ENCODE measurements at regions not wholly inside any gene's neighbourhood (a gene's known extent, or its start where the extent isn't known, plus 50 kb on each side); places are given as distances from the start of the nearest gene placed in this dataset.

DNA sequence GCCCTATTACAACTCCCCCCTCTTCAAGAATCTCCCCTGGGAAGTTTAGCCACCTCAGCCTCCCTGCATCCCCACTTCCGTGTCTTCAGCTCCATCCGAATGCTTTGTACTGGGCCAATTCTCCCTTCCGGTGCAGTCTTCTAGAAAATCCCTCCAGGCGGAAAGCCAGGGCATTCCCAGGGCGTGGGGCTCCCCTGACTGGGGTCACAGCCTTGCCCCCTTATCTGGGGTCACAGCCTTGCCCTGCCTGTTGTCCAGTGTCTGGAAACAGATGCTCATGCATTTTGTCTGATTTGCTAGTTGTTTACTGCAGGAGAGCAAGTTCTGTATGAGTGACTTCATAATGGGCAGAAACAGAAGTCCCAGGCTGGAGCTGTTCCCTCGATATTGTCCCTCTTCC is 112.5 kb upstream of the TCERG1L start:
- CTCF ChIA-PET, result no interaction called here

DNA sequence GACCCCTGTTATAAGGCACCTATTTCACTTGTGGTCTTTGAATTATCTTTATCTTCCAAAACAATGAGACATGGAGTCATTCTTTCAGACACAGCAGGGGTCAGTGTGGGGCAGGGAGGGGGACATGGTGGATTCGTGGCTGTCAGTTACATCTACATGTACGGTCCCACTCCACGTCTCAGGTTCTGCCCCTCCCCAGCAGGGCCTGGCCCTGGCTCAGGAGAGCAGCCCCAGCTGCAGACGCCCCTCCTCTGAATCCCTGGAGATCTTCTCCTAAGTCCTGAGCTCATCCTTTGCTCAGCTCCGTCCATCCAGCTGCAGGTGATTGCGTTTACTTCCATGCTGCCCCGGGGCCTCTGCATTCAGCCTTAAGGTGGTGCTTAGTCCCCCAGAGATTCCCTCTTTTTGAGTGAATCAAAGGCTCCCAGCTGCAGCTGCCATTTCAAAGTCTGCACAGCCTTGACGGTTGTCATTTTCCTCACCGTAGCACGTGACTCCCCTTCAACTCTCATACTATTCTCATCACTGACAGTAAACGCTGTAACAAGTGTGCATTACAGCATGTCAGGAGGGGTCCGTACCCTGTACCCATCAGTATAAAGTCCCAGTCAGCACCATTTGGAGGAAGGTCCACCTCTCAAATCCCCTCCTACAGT is 113.4 kb upstream of the TCERG1L start:
- no peaks in the 10 kb centered on the region for H3K36me3 Mint-ChIP-seq
- H3K9me3 Mint-ChIP-seq, result peaks cover 0 to 1% (median 0%) of the 10 kb centered on the region in 11 donors
- Histone ChIP-seq H3K4me1 (ENCODE audit: control insufficient read depth in 2 of 2, insufficient read depth in 2 of 2, low read length in 2 of 2) (no peaks in the 10 kb centered on the region), H3K27ac (ENCODE audit: low read depth, low read length) (no peak overlapping the region), H3K9me3 (ENCODE audit: control insufficient read depth in 2 of 3, low read length in 3 of 3) (no peaks in the 10 kb centered on the region), H3K4me3 (ENCODE audit: low read length) (no peak overlapping the region), H3K27me3 (ENCODE audit: control insufficient read depth in 2 of 2, insufficient read depth in 2 of 2, low read length in 2 of 2) (no peaks in the 10 kb centered on the region), H3K36me3 (ENCODE audit: control insufficient read depth in 2 of 3, insufficient read depth in 3 of 3, low read length in 3 of 3) (no peaks in the 10 kb centered on the region)
- ChIA-PET CTCF (no interaction called here), POLR2A (no interaction called here)
- no peak for DNase-seq
- ATAC-seq, result no peak
- no peak overlapping the region for H3K27ac Mint-ChIP-seq
- H3K27me3 Mint-ChIP-seq, result peaks cover 0 to 21% (median 12%) of the 10 kb centered on the region in 5 donors
- H3K4me3 Mint-ChIP-seq, result no peak overlapping the region
- H3K4me1 Mint-ChIP-seq, result peaks cover 0 to 2% (median 0%) of the 10 kb centered on the region in 7 donors
- intact Hi-C loops (cut with micrococcal nuclease), result no loop called here

More for the DNA sequence above, 112.5 kb upstream of the TCERG1L start:
- Histone ChIP-seq H3K27me3 (ENCODE audit: control insufficient read depth in 2 of 2, insufficient read depth in 2 of 2, low read length in 2 of 2) (no peaks in the 10 kb centered on the region), H3K4me3 (ENCODE audit: low read length) (no peak overlapping the region), H3K9me3 (ENCODE audit: control insufficient read depth in 2 of 3, low read length in 3 of 3) (no peaks in the 10 kb centered on the region), H3K4me1 (ENCODE audit: control insufficient read depth in 2 of 2, insufficient read depth in 2 of 2, low read length in 2 of 2) (no peaks in the 10 kb centered on the region), H3K36me3 (ENCODE audit: control insufficient read depth in 2 of 3, insufficient read depth in 3 of 3, low read length in 3 of 3) (no peaks in the 10 kb centered on the region), H3K27ac (ENCODE audit: low read depth, low read length) (no peak overlapping the region)
- Mint-ChIP-seq H3K4me1 (peaks cover 0 to 2% (median 0%) of the 10 kb centered on the region in 7 donors), H3K27ac (no peak overlapping the region), H3K9me3 (peaks cover 0 to 5% (median 2%) of the 10 kb centered on the region in 11 donors), H3K27me3 (peaks cover 0 to 18% (median 3%) of the 10 kb centered on the region in 5 donors), H3K4me3 (no peak overlapping the region), H3K36me3 (no peaks in the 10 kb centered on the region)
- POLR2A ChIA-PET, result no interaction called here
- ATAC-seq, result no peak
- DNase-seq, result no peak
- intact Hi-C loops (cut with micrococcal nuclease), result no loop called here

DNA sequence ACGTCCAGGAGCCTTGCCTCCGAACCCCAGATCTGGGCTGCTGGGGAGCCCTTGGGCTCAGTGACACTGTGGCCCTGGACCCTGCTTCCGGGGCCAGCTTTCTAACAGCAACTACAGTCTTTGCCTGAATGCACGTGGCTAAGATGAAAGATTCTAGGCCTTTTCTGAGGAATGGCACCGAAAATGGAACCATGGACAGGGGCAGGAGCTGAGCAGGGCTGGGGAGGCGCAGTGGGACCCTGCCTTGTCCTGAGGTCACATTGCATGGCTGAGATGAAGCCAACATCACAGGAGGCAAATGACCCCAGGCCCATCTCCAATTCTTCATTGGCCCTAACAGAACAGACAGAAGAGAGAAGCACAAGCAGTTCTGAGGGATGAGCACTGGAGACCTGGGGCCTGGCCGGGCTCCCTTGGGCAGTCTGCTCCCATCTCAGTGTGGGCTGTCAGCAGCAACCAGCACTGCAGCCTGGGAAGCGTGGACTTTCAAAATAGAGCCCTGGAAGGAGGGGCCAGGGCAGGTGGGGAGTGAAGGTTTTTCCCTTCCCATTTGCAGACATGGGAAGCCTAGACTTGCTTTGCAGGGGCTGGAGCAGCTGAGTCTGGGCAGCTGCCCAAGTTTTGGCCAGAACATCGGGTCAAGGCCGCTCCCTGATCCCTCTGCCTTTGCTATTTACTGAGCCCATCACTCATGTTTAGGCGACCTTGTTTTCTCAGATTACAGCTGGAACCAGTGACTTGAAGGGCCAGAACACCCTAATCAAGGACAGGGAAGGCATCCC is 114.4 kb upstream of the TCERG1L start:
- H3K4me3 Mint-ChIP-seq, result no peak overlapping the region
- ATAC-seq (no peak), DNase-seq (no peak)
- H3K27me3 Mint-ChIP-seq, result peaks cover 0 to 29% (median 18%) of the 10 kb centered on the region in 5 donors
- H3K4me3 ChIP-seq (ENCODE audit: low read length), result no peak overlapping the region
- ChIA-PET CTCF (no interaction called here), POLR2A (no interaction called here)
- no peaks in the 10 kb centered on the region for H3K4me1 ChIP-seq (ENCODE audit: control insufficient read depth in 2 of 2, insufficient read depth in 2 of 2, low read length in 2 of 2)
- H3K9me3 ChIP-seq (ENCODE audit: control insufficient read depth in 2 of 3, low read length in 3 of 3), result no peaks in the 10 kb centered on the region
- peak overlapping the region in 1 of 9 donors; percentile 51 for H3K27ac Mint-ChIP-seq
- no peaks in the 10 kb centered on the region for H3K36me3 Mint-ChIP-seq
- peaks cover 0 to 2% (median 0%) of the 10 kb centered on the region in 7 donors for H3K4me1 Mint-ChIP-seq
- no peak overlapping the region for H3K27ac ChIP-seq (ENCODE audit: low read depth, low read length)
- H3K9me3 Mint-ChIP-seq, result peaks cover 0 to 1% (median 0%) of the 10 kb centered on the region in 11 donors
- intact Hi-C loops (cut with micrococcal nuclease), result no loop called here
- no peaks in the 10 kb centered on the region for H3K36me3 ChIP-seq (ENCODE audit: control insufficient read depth in 2 of 3, insufficient read depth in 3 of 3, low read length in 3 of 3)
- no peaks in the 10 kb centered on the region for H3K27me3 ChIP-seq (ENCODE audit: control insufficient read depth in 2 of 2, insufficient read depth in 2 of 2, low read length in 2 of 2)

DNA sequence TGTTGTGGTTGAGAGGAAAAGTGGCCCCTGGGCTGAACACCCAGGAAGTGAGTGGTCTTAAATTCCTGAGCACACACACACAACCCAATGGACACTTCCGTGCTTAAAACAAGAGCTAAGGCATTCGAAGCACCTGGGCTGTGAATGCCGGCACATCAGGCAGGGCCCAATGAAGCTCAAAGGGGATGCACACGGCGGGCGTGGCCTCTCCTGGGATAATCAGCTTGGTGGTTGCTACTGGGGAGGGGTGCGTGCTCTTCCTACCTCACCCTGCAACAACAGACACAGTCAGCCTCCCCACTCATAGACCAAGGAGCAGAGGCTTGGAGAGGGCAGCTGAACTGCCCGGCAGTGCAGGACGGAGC is 115.0 kb upstream of the TCERG1L start:
- intact Hi-C loops (cut with micrococcal nuclease), result no loop called here
- peaks cover 0 to 33% (median 19%) of the 10 kb centered on the region in 5 donors for H3K27me3 Mint-ChIP-seq
- no peak overlapping the region for H3K27ac Mint-ChIP-seq
- ATAC-seq, result no peak
- ChIA-PET CTCF (no interaction called here), POLR2A (no interaction called here)
- H3K9me3 Mint-ChIP-seq, result peaks cover 0 to 1% (median 0%) of the 10 kb centered on the region in 11 donors
- no peaks in the 10 kb centered on the region for H3K36me3 Mint-ChIP-seq
- no peak overlapping the region for H3K4me3 Mint-ChIP-seq
- Histone ChIP-seq H3K27me3 (ENCODE audit: control insufficient read depth in 2 of 2, insufficient read depth in 2 of 2, low read length in 2 of 2) (no peaks in the 10 kb centered on the region), H3K9me3 (ENCODE audit: control insufficient read depth in 2 of 3, low read length in 3 of 3) (no peaks in the 10 kb centered on the region), H3K4me3 (ENCODE audit: low read length) (no peak overlapping the region), H3K36me3 (ENCODE audit: control insufficient read depth in 2 of 3, insufficient read depth in 3 of 3, low read length in 3 of 3) (no peaks in the 10 kb centered on the region), H3K4me1 (ENCODE audit: control insufficient read depth in 2 of 2, insufficient read depth in 2 of 2, low read length in 2 of 2) (no peaks in the 10 kb centered on the region), H3K27ac (ENCODE audit: low read depth, low read length) (no peak overlapping the region)
- peaks cover 0 to 2% (median 0%) of the 10 kb centered on the region in 7 donors for H3K4me1 Mint-ChIP-seq
- DNase-seq, result no peak

DNA sequence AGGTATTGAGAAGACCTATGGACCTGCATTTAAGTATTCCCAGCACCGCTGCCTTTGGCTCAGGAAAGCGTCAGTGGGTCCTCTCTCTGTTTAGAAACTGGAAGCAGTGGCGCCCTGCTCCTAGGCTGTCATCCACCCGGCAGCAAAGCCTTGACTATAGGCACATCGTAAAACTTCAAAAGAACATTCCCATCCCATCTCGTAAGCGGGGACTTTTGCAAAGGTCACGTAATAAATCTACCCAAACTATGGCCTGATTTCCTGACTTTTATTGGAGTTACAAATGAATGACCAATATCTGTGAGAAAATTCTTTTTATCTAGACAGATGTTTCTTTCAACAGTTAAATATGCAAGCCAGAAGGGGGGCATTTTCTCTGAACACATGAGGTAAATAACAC is 115.8 kb upstream of the TCERG1L start:
- no peaks in the 10 kb centered on the region for H3K36me3 ChIP-seq (ENCODE audit: control insufficient read depth in 2 of 3, insufficient read depth in 3 of 3, low read length in 3 of 3)
- no peaks in the 10 kb centered on the region for H3K9me3 ChIP-seq (ENCODE audit: control insufficient read depth in 2 of 3, low read length in 3 of 3)
- no peak for DNase-seq
- H3K4me1 ChIP-seq (ENCODE audit: control insufficient read depth in 2 of 2, insufficient read depth in 2 of 2, low read length in 2 of 2), result no peaks in the 10 kb centered on the region
- ATAC-seq, result no peak
- CTCF ChIA-PET, result no interaction called here
- Mint-ChIP-seq H3K36me3 (no peaks in the 10 kb centered on the region), H3K9me3 (peaks cover 0 to 1% (median 0%) of the 10 kb centered on the region in 11 donors), H3K4me3 (no peak overlapping the region), H3K4me1 (peaks cover 0 to 2% (median 0%) of the 10 kb centered on the region in 7 donors), H3K27me3 (peaks cover 0 to 41% (median 22%) of the 10 kb centered on the region in 5 donors), H3K27ac (no peak overlapping the region)
- POLR2A ChIA-PET, result no interaction called here
- intact Hi-C loops (cut with micrococcal nuclease), result no loop called here
- no peaks in the 10 kb centered on the region for H3K27me3 ChIP-seq (ENCODE audit: control insufficient read depth in 2 of 2, insufficient read depth in 2 of 2, low read length in 2 of 2)
- no peak overlapping the region for H3K27ac ChIP-seq (ENCODE audit: low read depth, low read length)
- H3K4me3 ChIP-seq (ENCODE audit: low read length), result no peak overlapping the region

DNA sequence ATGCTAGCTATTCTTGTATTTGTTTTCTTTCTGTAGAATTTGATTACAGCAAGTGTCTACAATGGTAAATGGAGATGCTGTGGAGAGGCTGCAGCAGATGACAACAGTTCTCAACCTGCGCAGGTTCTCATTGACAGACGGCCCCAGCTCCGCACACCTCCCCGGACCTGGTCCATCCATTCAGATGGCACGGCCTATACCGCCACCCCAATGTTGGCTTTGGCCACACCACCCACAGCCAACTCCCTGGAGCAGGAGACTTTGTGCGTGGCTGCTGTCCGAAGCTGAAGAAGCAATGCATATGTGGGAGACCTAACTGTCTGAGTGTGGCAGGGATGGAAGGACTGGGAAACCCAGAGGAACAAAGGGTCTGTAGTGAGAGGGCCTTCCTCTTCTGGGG is 116.4 kb upstream of the TCERG1L start:
- CTCF ChIA-PET, result no interaction called here
- H3K27ac ChIP-seq (ENCODE audit: low read depth, low read length), result no peak overlapping the region

DNA sequence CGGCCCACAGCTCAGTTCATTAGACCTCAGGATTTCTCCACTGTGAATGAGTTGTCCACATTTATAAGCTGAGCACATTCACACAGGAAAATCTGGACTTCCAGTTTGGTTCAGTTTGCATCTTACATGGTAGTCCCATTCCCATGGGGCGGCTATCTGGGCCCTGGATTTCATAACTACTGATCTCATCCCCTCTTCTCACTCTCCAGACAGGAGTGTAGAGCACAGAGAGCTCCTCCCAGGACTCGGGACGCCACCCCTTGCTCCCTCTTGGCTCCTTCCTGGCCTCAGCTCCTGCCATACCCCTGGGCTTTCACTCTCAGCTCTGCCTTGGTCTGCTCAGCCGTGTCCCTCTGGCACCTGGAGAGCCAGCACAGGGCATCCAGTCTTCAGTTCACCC is 117.6 kb upstream of the TCERG1L start:
- H3K9me3 ChIP-seq (ENCODE audit: control insufficient read depth in 2 of 3, low read length in 3 of 3), result no peaks in the 10 kb centered on the region
- no peak for DNase-seq
- CTCF ChIA-PET, result no interaction called here
- no peaks in the 10 kb centered on the region for H3K36me3 ChIP-seq (ENCODE audit: control insufficient read depth in 2 of 3, insufficient read depth in 3 of 3, low read length in 3 of 3)
- no peaks in the 10 kb centered on the region for H3K27me3 ChIP-seq (ENCODE audit: control insufficient read depth in 2 of 2, insufficient read depth in 2 of 2, low read length in 2 of 2)
- H3K4me1 ChIP-seq (ENCODE audit: control insufficient read depth in 2 of 2, insufficient read depth in 2 of 2, low read length in 2 of 2), result no peaks in the 10 kb centered on the region
- peaks cover 0 to 1% (median 0%) of the 10 kb centered on the region in 11 donors for H3K9me3 Mint-ChIP-seq
- POLR2A ChIA-PET, result no interaction called here
- no peaks in the 10 kb centered on the region for H3K4me1 Mint-ChIP-seq
- no peak overlapping the region for H3K27ac Mint-ChIP-seq
- intact Hi-C loops (cut with micrococcal nuclease), result no loop called here
- no peak overlapping the region for H3K4me3 Mint-ChIP-seq
- H3K4me3 ChIP-seq (ENCODE audit: low read length), result no peak overlapping the region
- H3K36me3 Mint-ChIP-seq, result no peaks in the 10 kb centered on the region
- H3K27me3 Mint-ChIP-seq, result peaks cover 0 to 46% (median 22%) of the 10 kb centered on the region in 5 donors
- H3K27ac ChIP-seq (ENCODE audit: low read depth, low read length), result no peak overlapping the region
- no peak for ATAC-seq

More for the DNA sequence above, 116.4 kb upstream of the TCERG1L start:
- peaks cover 0 to 46% (median 22%) of the 10 kb centered on the region in 5 donors for H3K27me3 Mint-ChIP-seq
- Histone ChIP-seq H3K9me3 (ENCODE audit: control insufficient read depth in 2 of 3, low read length in 3 of 3) (no peaks in the 10 kb centered on the region), H3K4me3 (ENCODE audit: low read length) (no peak overlapping the region), H3K4me1 (ENCODE audit: control insufficient read depth in 2 of 2, insufficient read depth in 2 of 2, low read length in 2 of 2) (no peaks in the 10 kb centered on the region), H3K36me3 (ENCODE audit: control insufficient read depth in 2 of 3, insufficient read depth in 3 of 3, low read length in 3 of 3) (no peaks in the 10 kb centered on the region), H3K27me3 (ENCODE audit: control insufficient read depth in 2 of 2, insufficient read depth in 2 of 2, low read length in 2 of 2) (no peaks in the 10 kb centered on the region)
- H3K4me1 Mint-ChIP-seq, result peaks cover 0 to 2% (median 0%) of the 10 kb centered on the region in 7 donors
- H3K27ac Mint-ChIP-seq, result no peak overlapping the region
- H3K36me3 Mint-ChIP-seq, result no peaks in the 10 kb centered on the region
- POLR2A ChIA-PET, result no interaction called here
- intact Hi-C loops (cut with micrococcal nuclease), result no loop called here
- DNase-seq (no peak), ATAC-seq (no peak)
- H3K4me3 Mint-ChIP-seq, result no peak overlapping the region
- H3K9me3 Mint-ChIP-seq, result peaks cover 0 to 1% (median 0%) of the 10 kb centered on the region in 11 donors
